CD4-positive, alpha-beta T cell treated with Interleukin-6 at 100 ng/mL for 8 hours (primary cell): ENCODE measurements at regions not wholly inside any gene's neighbourhood (a gene's known extent, or its start where the extent isn't known, plus 50 kb on each side); places are given as distances from the start of the nearest gene placed in this dataset.

ENCODE experiments used
- DNase-seq: peaks from one replicate; pipeline ENCODE4 v3.0.0-alpha.2; 2020; ENCODE audit warnings: mixed read lengths, low spot score

DNA sequence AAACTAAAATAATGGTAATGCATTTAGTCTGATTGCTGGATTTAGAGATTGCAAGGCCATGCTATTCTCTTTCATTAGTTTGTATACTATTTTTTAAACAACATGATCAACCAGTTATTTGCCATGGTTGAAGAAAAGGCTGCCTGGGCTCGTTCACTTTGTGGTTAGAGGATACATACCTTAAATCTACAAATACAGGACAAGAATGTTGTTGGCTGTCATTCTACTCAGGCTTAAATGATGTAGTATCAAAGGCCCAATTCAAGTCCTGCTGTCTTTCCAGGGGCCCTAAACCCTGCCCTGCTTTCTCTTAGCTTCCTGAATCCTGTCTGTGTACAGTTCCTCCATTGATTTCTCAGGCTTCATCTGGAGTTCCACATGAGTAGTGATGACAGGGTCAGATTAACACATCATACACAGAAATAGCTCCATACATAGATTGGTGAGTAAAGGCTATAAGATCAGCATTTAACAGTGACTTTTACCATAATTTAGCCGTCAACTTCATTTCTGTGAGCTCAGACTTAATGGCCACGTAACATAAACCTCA, 114.9 kb upstream of the GPRIN3 start:
- no peak for DNase-seq

DNA sequence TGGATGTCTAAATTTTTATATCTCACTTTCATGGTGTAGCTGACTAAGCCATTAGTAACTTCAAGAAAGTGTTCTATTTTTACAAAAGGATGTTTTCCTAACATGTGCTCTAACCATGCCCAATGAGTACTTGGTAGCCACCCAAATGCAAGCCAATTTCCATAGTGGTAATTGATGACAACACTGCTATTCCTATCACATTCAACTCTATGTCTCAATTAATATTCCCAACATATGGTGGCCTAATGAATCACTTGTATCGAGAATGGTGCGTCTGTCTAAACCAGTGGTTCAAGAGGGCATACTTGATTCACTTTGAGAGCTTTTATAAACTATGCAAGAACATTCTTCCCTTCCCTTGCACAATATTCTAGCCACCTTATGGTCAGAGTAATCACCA, 112.9 kb upstream of the GPRIN3 start:
- no peak for DNase-seq

DNA sequence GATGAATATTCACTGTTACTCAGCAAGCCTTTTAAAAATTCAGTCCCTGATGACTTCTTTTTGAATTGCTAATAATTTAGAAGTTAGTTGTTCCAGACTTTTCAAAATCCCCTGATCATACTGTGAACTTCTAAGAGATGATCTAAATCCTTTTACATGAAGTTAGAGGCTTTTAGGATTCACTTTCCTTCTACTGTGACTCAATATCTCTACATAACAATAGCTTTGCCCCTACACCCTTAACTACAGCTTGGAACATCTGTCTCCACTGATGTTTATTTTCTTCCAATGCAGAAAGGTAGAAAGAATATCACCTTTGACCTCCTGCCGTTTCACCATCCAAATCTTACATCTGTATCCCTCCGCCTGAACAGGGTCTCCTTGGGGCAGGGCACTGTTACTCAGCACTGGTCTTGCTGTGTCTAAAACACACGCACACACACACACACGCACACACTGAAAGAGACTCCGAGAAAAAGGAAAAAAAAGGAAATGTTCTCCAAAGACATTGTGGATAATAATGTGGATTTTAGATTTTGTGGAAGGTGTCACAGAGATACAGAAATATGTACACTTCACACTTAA, 111.6 kb upstream of the GPRIN3 start:
- DNase-seq = no peak

DNA sequence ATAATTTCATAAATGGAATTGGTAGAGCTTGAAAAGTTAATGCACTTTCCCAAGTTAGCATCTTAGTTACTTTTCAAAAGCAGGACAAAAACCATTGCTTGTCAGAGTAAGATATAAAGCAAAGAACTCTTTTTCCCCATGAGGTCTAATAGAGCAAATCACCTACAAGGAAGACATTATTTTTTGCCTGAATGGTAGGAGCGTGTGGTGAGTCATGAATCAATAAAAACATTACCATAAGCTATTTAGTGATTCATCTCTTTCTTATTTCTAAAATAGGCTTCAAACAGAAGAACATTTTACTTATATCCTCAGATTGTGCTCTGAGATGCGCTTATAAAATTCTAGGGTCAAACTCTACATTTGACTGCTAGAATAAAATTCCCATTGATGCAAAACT, 109.4 kb upstream of the GPRIN3 start:
- DNase-seq = no peak

DNA sequence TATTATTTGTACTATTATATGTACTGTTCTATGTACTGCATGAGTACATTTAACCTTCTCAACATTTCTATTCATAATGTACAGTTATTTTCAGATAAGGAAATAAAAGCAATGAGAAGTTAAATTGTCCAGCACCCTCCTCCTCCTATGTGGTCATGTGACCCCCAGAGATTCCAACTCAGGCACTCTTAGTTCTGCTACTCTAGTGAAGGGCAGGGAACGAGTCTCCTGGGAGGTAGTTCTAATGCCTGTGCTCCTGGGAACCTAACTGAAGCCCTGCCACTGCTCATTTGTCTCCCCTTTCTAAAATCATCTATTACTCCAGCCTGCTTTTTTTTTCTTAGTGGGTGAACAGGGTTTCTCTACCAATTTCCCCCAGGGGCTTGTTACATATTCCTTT, 105.9 kb upstream of the GPRIN3 start:
- DNase-seq = no peak

DNA sequence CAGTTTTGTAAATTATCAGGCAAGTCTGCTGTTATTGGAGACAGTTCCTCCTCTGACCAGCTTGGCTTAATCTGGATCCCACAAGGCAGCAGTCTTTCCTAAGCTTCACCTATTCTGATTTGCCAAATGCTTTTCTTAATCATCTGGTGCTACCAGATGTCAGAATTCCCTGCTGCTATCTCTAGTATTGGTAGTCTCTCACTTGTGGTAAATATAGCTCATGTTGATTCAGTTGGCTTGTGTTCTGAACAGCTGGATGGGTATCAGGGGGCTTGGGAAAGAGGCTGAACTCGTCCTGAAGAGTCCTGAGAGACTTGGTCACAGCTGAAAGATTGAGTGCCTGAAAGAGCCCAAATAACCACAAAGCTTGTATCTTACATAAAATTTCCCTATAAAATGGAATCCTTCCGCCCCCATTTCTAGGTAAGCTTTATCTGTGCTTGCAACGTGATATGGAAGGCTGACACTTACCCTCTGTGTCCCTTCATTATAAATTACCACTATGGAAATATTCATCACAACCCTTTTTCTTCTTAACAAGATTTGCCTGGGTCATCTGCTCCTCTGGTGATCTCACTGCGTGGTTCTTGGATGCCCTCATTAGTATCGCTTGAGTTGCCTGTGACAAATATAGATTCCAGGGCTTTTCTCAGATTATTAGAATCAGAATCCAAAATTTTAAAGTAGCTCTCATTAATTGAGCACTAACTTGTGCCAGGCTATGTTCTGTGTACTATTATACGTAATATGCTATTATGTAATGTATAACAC, 104.1 kb upstream of the GPRIN3 start:
- DNase-seq = no peak

DNA sequence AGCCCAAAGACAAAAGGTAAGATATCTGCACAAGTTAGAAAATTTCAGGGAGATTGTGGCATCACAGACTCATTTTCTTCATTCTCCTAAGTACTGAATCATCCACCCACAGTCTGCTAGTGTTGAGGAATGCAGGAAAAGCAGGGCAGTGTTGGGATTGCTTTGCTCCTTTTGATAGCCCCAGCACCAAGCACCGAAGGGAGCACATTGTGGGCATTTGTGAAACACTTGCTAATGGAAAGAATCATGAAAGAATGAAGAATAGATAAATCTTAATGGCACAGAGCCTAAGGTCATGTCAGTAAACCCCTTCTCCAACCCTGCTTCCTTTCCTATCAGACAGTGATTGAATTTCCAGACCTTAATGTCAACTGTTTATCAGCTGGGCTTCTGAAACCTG, 103.1 kb upstream of the GPRIN3 start:
- DNase-seq = no peak

DNA sequence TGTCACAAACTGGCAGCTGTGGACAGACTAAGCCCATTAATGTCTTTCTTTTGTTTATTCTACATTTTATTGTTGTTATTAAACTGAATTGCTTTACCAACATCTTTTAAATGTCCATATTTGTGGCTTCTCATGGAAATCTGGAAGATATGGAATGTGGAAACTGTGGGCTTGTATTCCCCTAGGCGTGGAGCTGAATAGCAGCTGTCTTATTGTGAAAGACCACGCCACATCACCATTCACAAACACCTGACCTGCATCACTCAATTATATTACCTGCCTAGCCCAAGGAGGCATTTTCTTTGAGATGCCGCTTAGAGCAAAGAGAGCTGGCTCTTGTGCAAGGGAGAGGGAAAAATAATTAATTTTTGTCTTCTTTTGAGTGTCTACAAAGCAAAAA, 96.9 kb upstream of the GPRIN3 start:
- no peak for DNase-seq

DNA sequence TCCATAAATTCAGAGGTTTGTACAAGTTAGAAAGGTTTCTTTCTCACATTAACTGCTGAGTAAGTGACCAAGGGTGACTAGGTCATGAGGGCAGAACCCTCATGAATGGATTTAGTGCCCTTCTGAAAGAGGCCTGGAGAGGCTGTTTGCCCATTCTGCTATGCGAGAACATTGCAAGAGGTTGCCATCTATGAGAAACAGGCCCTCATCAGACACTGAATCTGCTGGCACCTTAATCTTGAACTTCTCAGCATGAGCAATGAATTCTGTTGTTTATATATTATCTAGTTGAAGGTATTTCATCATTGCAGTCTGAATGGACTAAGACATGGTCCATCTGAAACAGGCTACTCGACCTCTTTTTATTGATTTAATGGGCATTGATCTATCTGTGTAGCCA, 96.2 kb upstream of the GPRIN3 start:
- DNase-seq = no peak

DNA sequence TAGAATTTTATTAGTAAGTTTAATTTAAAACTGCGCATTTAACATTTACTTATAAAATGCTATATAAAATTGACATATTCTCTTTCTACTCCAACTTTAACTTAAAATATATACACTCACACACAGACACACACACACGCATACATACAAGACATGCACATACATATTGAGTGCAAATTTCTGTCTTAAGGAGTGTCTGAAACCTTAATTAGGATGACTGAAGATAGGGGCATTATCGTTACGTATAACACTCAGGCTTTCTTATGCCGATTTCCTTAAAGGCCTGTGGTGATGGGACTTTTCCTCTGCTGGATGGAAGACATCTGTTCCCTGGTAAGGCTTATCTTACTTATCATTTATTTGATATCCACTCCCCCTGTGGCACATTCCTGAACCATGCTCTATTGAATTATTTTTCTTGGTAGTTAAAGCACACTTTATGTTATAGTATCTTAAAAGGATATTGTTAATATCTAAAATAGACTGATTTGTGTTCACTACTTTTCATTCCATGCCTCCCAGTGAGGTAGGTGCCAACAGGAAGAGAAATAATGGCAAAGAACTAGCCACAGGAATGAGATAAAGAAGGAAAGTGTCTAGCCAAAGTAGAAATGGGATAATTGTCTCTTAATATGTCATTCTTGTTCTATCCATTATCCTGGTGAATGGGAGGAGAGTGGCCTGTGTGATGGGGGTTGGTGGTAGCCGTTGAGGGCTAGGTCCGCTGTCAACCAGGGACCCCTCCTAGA, 92.9 kb upstream of the GPRIN3 start:
- no peak for DNase-seq

DNA sequence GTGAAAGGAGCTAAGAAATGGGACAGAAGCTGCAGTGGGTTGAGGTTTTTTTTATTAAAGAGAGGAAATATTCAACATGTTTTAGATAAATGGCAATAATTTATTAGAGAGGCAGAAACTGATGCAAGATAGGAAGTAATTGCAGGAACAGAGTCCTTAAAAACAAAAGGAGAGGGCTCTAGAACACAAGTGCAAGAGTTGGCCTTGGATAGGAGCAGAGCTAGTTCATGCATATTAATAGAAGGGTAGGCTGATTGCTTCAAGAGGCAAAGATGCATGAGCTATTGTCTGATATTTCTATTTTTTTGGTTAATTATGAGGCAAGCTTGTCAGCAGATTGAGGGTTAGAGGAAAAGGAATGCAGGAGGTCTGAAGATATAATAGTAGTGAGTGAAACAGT, 91.0 kb upstream of the GPRIN3 start:
- no peak for DNase-seq

DNA sequence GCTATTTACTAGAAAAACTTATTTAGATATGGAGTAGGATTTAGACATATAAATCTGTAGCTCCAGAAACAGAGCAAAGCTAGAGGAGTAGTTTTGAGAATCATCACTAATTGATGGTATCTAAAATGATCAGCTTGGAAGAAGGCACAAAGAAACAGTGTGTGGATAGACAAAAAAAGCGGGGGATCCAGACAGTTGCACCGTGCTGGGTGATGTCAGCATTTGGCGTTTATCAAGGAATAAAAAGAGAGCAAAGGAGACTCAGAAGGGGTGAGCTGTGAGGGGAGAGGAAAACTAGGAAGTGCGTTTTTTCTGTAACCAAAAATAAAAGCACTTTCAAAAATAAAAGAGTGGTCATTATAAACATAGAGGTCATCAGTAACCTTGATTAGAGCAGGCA, 90.5 kb upstream of the GPRIN3 start:
- no peak for DNase-seq

DNA sequence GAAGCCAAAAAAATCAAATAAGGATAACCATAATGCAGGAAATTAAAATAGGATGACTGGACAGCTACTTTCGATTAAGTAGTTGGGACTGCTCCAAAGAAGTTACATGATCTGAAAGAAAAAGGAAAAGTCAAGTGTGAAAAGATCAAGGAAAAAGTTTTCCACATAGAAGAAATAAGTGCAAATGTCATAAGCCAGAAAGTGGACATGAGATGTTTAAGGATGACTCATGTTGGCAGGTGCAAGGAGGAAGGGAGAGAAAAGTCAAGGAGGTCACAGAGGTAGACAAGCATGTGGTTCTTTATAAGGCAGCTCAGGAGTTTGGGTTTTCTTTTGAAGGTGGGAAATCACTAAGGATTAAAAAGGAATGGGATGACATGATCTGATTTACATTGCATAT, 89.8 kb upstream of the GPRIN3 start:
- no peak for DNase-seq

DNA sequence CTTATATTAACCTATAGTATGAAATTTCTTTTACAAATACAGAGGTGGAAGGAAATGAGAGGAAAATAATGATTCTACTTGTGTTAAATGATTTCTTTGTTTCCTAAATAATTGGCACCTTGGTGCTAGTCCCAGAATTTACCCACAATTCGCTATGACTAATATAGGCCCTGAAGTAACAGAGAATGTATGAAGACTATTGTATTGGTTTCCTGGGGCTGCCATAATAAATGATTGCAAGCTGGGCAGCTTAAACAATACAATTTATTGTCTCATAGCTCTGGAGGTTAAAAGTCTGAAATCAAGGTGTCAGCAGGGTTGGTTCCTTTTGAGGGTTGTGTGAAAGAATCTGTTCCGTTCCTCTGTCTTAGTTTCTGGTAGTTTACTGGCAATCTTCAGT, 74.8 kb upstream of the GPRIN3 start:
- DNase-seq = no peak

DNA sequence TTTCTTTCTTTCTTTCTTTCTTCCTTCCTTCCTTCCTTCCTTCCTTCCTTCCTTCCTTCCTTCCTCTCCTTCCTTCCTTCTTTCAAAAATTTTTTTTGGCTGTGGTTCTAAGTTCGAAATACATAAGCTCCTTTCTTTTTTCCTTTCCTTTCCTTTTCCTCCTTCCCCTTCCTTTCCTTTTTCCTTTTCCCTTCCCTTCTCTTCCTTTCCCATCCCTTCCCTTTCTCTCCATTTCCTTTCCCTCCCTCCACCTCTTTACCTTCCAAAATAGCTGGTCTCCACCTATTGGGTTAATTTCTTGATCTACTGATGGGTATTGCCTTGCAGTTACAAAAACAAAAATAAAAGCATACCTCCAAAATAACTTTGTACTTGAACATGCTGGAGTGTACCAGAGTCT, 73.4 kb upstream of the GPRIN3 start:
- DNase-seq = no peak

DNA sequence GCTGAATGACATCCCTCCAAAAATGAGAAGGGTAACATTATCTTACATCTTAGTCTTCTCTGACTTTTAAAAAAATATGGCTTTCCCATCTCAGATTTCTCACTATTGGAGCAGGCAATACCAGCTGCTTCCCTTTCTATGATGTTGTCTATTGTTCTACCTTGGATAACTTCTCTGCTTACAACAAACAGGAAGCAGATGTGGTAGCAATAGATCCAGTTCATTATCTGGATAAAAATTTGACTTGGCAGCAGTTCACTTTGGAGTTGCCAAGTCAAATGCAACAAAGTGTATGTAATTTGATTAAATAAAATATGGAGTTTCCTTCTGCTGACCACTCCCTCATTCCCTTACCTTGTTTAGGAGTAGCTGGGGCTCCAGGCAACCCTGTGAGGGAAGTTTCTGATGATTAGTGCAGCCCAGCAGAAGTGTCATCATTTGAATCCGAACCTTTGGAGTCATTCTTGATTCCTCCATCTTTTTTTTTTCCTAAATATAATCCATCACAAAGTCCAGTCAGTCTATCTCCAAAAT, 72.0 kb upstream of the GPRIN3 start:
- no peak for DNase-seq

DNA sequence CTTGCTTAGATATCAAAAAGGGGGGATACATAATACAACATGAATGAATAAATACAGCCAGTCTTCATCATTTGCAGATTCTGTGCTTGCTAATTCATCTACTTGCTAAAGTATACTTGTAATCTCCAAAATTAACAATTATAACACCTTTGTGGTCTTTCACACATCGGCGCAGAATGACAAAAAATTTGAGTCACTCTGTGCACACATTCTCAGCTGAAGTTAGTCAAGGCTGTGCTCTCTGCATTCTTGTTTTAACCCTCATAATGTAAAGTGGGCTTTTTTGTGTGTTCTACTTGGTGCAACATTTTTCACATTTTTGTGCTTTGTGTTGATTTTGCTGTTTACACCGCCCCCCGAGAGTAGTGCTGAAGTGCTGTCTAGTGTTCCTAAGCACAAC, 65.8 kb upstream of the GPRIN3 start:
- no peak for DNase-seq

DNA sequence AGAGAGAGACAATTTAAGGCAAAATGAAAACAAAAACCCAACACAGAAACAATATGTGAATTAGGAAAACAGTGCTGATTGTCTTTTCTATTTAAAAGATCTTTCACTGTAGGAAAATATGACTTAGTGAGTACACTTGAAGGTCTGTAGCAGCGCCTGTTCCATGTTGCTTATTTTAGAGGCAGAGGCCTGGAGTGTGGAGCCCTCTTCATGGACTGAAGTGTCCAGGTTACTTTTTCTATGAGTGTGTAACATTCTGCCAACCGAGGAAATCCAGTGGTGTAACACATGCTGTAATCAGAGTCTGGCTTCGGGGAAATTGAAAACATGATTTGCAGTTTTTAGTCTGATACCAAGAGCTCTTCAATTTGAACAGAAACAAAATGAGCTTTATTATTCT, 64.0 kb upstream of the GPRIN3 start:
- no peak for DNase-seq

DNA sequence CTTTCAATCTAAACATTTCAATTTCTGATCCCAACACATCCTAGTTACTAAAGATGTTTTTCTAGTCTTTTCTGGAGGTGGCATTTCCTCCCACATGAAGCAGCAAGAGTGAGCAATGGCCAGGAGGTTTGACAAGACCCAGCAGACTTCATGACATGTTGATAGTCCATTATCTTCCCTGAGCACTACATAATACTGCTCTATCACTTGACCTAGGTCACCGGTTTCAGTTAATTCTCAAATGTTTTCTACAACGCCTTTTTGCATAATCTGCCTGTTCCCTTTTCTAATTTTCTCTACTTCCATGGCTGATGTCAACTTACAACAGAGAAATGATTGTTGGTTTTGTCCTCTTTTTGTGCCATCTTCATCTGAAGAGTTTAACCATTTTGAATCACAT, 62.0 kb upstream of the GPRIN3 start:
- no peak for DNase-seq

DNA sequence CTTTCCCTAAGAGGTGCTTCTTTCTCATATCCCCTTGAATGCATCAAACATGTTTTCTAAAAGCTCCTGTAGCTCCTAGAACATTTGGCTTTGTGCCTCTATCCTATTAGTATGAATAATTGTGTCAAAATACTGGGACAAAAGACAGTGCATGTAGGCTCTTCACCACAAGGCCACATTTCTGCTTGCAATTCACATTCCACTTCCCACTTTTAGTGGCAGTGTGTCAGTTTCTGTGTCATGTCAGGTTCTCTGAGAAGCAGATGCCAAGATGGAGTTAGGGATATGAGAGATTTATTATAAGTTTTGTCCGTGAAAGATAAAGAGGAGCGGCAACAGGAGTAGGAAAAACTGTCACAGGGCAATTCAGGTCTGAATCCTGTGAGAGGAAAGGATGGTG, 61.3 kb upstream of the GPRIN3 start:
- DNase-seq = no peak

DNA sequence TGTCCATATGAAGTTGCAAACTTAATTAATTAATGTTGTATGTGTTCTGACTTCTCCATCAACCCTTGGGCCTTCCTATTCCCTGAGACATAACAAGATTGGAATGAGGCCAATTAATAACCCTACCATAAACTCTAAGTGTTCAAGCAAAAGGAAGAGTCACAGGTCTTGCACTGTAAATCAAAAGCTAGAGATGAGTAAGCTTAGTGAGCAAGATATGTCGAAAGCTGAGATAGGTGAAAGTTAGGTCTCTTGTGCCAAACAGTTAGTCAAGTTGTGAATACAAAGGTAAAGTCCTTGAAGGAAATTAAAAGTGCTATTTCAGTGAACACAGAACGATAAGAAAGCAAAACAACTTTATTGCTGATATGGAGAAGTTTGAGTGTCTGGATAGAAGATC, 58.2 kb upstream of the GPRIN3 start:
- DNase-seq = no peak

DNA sequence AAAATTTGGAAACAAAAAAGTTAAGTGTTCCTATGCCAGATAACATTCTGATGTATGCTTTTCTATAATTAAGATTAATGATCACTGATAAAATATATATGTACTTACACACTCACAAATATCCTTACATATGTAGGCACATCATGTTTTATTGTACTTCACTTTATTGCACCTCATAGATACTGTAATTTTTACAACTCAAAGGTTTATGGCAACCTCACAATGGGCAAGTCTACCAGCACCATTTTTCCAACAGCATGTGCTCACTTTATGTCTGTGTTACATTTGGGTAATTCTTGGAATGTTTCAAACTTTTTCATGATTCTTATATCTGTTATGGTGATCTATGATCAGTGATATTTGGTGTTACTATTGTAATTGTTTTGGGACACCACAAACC, 57.8 kb upstream of the GPRIN3 start:
- DNase-seq = no peak

DNA sequence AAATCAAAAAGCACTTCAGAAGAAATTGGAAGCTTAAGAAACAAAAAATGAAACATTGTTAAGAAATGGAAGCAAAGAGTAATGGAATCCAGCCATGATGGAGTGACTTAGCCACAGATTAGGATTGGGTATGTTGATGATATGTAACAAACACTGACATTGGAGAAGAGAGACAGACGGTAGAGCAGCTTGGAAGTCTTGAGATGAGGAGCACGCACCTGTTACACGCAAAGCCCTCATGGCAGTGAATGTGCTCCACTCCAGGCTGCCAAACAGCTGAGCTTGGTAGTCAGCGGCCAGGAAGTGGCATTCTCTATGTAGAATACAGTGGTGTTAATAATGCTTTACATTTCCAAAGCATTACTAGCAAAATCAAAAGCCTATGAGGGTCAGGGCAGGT, 56.9 kb upstream of the GPRIN3 start:
- no peak for DNase-seq
